ENCODE measurements at regions not wholly inside any gene's neighbourhood (a gene's known extent, or its start where the extent isn't known, plus 50 kb on each side); places are given as distances from the start of the nearest gene placed in this dataset.

DNA sequence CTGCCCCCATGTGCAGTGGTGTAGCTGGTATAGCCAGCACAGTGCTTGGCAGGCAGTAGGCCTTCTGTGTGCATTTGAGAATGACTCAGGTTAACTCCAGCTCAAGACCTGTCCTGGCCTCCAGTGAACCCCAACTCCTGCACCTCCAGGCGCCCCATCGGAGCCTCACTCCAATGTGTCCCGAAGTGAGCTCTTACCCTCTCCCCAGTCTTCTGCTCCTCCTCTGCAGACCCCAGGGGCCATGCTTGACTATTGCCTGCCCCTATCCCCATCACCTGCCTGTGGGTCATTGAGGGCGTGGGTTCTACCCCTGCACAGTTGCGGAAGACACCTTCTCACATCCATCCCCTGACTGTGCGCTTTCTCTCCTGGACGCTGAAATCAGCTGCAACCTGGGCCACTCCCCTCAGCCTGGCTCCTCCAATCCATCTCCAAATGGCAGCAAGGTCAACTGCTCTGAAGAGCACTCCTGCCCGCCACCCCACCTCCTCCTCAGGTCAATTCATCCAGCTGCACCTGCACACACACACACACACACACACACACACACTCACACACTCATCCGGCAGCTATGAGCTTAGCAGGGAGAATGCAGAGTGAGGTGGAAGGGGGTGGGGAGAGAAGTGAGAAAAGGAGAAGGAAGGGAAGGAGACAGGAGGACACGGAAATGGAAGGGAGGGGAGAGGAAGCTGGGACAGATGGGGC is 130.3 kb upstream of the GLI2 start:
- Histone ChIP-seq H3K4me2 (ENCODE audit: extremely low read depth, insufficient read depth, low read length) (no peak overlapping the region), H2AFZ (ENCODE audit: low read length) (no peak overlapping the region), H3K79me2 (ENCODE audit: control insufficient read depth, insufficient read depth, low read length) (no peaks in the 10 kb centered on the region), H3K9ac (ENCODE audit: insufficient read depth, low read length) (no peak overlapping the region), H3K36me3 (ENCODE audit: control insufficient read depth, insufficient read depth, low read length) (no peaks in the 10 kb centered on the region), H3K4me3 (replicated peaks in 1 of 4; ENCODE audit: control extremely low read depth in 1 of 4, insufficient read depth in 1 of 4, low read depth in 3 of 4, low read length in 4 of 4) (no peak overlapping the region), H3K27ac (ENCODE audit: insufficient read depth, low read length) (no peak overlapping the region), H3K4me1 (ENCODE audit: control insufficient read depth, extremely low read depth, insufficient read depth, low read length) (no peaks in the 10 kb centered on the region), H3K9me3 (ENCODE audit: control insufficient read depth, insufficient read depth, low read depth, low read length) (no peaks in the 10 kb centered on the region), H3K27me3 (ENCODE audit: control insufficient read depth, insufficient read depth, low read length) (peaks cover 5% of the 10 kb centered on the region), H4K20me1 (ENCODE audit: control insufficient read depth, extremely low read depth, insufficient read depth, low read length) (no peaks in the 10 kb centered on the region)
- DNase-seq (ENCODE audit: low read depth in 2 of 2) = peak in 1 of 2 donors; percentile 34
- no peak for TF ChIP-seq EZH2 (IDR thresholded peaks at IDR 0.05; ENCODE audit: low read length, missing control alignments)
- TF ChIP-seq, protein P1, sequence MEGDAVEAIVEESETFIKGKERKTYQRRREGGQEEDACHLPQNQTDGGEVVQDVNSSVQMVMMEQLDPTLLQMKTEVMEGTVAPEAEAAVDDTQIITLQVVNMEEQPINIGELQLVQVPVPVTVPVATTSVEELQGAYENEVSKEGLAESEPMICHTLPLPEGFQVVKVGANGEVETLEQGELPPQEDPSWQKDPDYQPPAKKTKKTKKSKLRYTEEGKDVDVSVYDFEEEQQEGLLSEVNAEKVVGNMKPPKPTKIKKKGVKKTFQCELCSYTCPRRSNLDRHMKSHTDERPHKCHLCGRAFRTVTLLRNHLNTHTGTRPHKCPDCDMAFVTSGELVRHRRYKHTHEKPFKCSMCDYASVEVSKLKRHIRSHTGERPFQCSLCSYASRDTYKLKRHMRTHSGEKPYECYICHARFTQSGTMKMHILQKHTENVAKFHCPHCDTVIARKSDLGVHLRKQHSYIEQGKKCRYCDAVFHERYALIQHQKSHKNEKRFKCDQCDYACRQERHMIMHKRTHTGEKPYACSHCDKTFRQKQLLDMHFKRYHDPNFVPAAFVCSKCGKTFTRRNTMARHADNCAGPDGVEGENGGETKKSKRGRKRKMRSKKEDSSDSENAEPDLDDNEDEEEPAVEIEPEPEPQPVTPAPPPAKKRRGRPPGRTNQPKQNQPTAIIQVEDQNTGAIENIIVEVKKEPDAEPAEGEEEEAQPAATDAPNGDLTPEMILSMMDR (conservative IDR thresholded peaks at IDR 0.05 in 1 of 2, IDR thresholded peaks at IDR 0.05 in 1 of 2; ENCODE audit: low read depth in 1 of 2, low read length in 2 of 2) = no peak

DNA sequence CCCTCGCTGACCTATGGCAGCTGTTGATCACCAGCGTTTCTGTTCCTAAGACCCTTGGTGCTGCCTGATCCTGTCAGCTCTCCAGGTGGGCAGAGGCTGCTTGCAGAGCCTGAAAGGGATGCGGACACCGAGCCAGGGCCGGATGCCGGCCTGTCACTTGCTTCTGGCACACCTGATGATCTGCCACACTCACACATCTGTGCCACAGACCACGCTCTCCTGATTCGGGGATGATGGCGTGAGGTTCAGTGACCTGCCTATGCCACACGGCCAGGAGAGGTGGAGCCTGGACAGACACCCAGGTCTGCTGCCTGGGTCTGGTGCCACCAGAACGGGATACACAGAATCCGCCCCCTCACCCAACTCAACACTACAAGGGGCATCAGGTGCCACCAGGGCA is 129.4 kb upstream of the GLI2 start:
- H3K36me3 ChIP-seq (ENCODE audit: control insufficient read depth, insufficient read depth, low read length) = no peaks in the 10 kb centered on the region
- no peak overlapping the region for H2AFZ ChIP-seq (ENCODE audit: low read length)
- TF ChIP-seq, protein P1 (conservative IDR thresholded peaks at IDR 0.05 in 1 of 2, IDR thresholded peaks at IDR 0.05 in 1 of 2; ENCODE audit: low read depth in 1 of 2, low read length in 2 of 2) = no peak
- TF ChIP-seq EZH2 (IDR thresholded peaks at IDR 0.05; ENCODE audit: low read length, missing control alignments) = no peak
- H3K4me3 ChIP-seq (replicated peaks in 1 of 4; ENCODE audit: control extremely low read depth in 1 of 4, insufficient read depth in 1 of 4, low read depth in 3 of 4, low read length in 4 of 4) = no peak overlapping the region
- H3K4me2 ChIP-seq (ENCODE audit: extremely low read depth, insufficient read depth, low read length) = no peak overlapping the region
- H3K9me3 ChIP-seq (ENCODE audit: control insufficient read depth, insufficient read depth, low read depth, low read length) = no peaks in the 10 kb centered on the region
- no peak overlapping the region for H3K27ac ChIP-seq (ENCODE audit: insufficient read depth, low read length)
- DNase-seq (ENCODE audit: low read depth in 2 of 2) = no peak
- no peak overlapping the region for H3K9ac ChIP-seq (ENCODE audit: insufficient read depth, low read length)
- no peaks in the 10 kb centered on the region for H3K4me1 ChIP-seq (ENCODE audit: control insufficient read depth, extremely low read depth, insufficient read depth, low read length)
- H4K20me1 ChIP-seq (ENCODE audit: control insufficient read depth, extremely low read depth, insufficient read depth, low read length) = no peaks in the 10 kb centered on the region
- no peaks in the 10 kb centered on the region for H3K79me2 ChIP-seq (ENCODE audit: control insufficient read depth, insufficient read depth, low read length)
- H3K27me3 ChIP-seq (ENCODE audit: control insufficient read depth, insufficient read depth, low read length) = peaks cover 5% of the 10 kb centered on the region

DNA sequence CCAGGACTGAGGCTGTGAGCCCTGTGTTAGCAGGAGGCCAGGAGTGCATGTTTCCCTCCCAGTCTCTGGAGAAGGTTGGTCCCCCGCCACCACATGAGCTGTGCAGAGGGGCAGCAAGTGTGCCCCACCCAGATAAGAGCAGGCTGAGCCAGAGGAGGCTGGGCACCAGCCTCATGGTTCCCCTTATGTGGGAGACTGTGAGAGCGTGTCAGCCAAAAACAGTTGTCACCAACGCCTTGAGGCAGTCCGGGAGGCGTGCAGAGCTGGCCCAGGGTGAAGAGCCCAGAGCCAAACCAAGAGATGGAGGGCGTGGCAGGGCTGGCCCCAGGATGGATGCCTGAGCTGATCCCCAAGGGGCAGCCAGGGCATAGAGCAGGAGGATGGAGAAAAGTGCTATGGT is 128.7 kb upstream of the GLI2 start:
- Histone ChIP-seq H3K4me1 (ENCODE audit: control insufficient read depth, extremely low read depth, insufficient read depth, low read length) (no peaks in the 10 kb centered on the region), H3K9ac (ENCODE audit: insufficient read depth, low read length) (no peak overlapping the region), H3K27ac (ENCODE audit: insufficient read depth, low read length) (no peak overlapping the region), H3K4me2 (ENCODE audit: extremely low read depth, insufficient read depth, low read length) (no peak overlapping the region), H3K36me3 (ENCODE audit: control insufficient read depth, insufficient read depth, low read length) (no peaks in the 10 kb centered on the region), H3K9me3 (ENCODE audit: control insufficient read depth, insufficient read depth, low read depth, low read length) (no peaks in the 10 kb centered on the region), H3K4me3 (replicated peaks in 1 of 4; ENCODE audit: control extremely low read depth in 1 of 4, insufficient read depth in 1 of 4, low read depth in 3 of 4, low read length in 4 of 4) (no peak overlapping the region), H3K27me3 (ENCODE audit: control insufficient read depth, insufficient read depth, low read length) (peaks cover 5% of the 10 kb centered on the region), H3K79me2 (ENCODE audit: control insufficient read depth, insufficient read depth, low read length) (no peaks in the 10 kb centered on the region), H2AFZ (ENCODE audit: low read length) (no peak overlapping the region), H4K20me1 (ENCODE audit: control insufficient read depth, extremely low read depth, insufficient read depth, low read length) (no peaks in the 10 kb centered on the region)
- no peak for DNase-seq (ENCODE audit: low read depth in 2 of 2)
- TF ChIP-seq EZH2 (IDR thresholded peaks at IDR 0.05; ENCODE audit: low read length, missing control alignments) = no peak
- TF ChIP-seq, protein P1 (conservative IDR thresholded peaks at IDR 0.05 in 1 of 2, IDR thresholded peaks at IDR 0.05 in 1 of 2; ENCODE audit: low read depth in 1 of 2, low read length in 2 of 2) = no peak
